GM12878 (cell line): ENCODE measurements at regions not wholly inside any gene's neighbourhood (a gene's known extent, or its start where the extent isn't known, plus 50 kb on each side); places are given as distances from the start of the nearest gene placed in this dataset.

Experiments used
- ATAC-seq: fragments of 200-7000 bp; cut with Tn5 transposase; 3 replicates; pipeline ENCODE4 v1.9.1; 2020; ENCODE audit warnings: mild to moderate bottlenecking, moderate library complexity
- BruUV-seq: library from RNA; stranded (reverse); fragments of 400-500 nt; replicated peaks from 2 replicates; lab custom pipeline; 2021; lab: Mats Ljungman, UMichigan
- CTCF ChIA-PET: fragments of 300-600 bp; sonication (Branson Sonifier 250); formaldehyde crosslinking; extraction: SDS; loops from one replicate; lab custom pipeline; 2021; ENCODE audit warnings: inconsistent platforms; lab: Yijun Ruan, JAX
- POLR2A ChIA-PET: fragments of 350-600 bp; formaldehyde crosslinking; extraction: SDS; loops from one replicate; lab custom pipeline; 2021; ENCODE audit warnings: inconsistent platforms; lab: Charles Lee
- RAD21 ChIA-PET: fragments of 300-600 bp; sonication (Branson Sonifier 250); formaldehyde crosslinking; loops from one replicate; lab custom pipeline; 2023; ENCODE audit warnings: antibody characterized with exemption; ENCODE audit not compliant: unreplicated experiment; lab: Charles Lee
- SMC1A ChIA-PET: fragments of 300-600 bp; sonication (Branson Sonifier 250); formaldehyde crosslinking; loops from one replicate; lab custom pipeline; 2023; ENCODE audit not compliant: unreplicated experiment, uncharacterized antibody; lab: Charles Lee
- DNase-seq: peaks from one replicate; pipeline ENCODE4 v3.0.0-alpha.2; 2011; ENCODE audit warnings: low read depth, low spot score
- FAIRE-seq: peaks from 3 replicates; lab custom pipeline; 2011; peaks lifted over from hg19 to GRCh38; lab: Jason Lieb, UNC
- H2AFZ ChIP-seq: 2 replicates; pipeline ENCODE4 v1.6.0; 2011; ENCODE audit warnings: low read depth, low read length, control low read depth; ENCODE audit not compliant: control insufficient read depth
- H3K27ac ChIP-seq: 2 replicates; pipeline ENCODE4 v1.5.1; 2011; ENCODE audit warnings: control low read depth; ENCODE audit not compliant: control insufficient read depth, insufficient read depth
- H3K27me3 ChIP-seq, 2 experiments: replicated peaks in 1 of 2; 2 replicates each; pipeline versions ENCODE4 v1.6.0 to v1.6.1; 2011; ENCODE audit warnings: low read length in 1 of 2; ENCODE audit not compliant: control insufficient read depth in 2 of 2, insufficient read depth in 2 of 2
- H3K36me3 ChIP-seq, 2 experiments: 2 replicates each; pipeline ENCODE4 v1.5.1; 2011; ENCODE audit warnings: low read length in 1 of 2; ENCODE audit not compliant: control insufficient read depth in 2 of 2, insufficient read depth in 2 of 2
- H3K4me1 ChIP-seq: 2 replicates; pipeline ENCODE4 v1.6.1; 2011; ENCODE audit warnings: mild to moderate bottlenecking, low read length, moderate library complexity, mixed read lengths; ENCODE audit not compliant: control insufficient read depth, insufficient read depth
- H3K4me2 ChIP-seq: 2 replicates; pipeline ENCODE4 v1.6.0; 2011; ENCODE audit warnings: control low read depth; ENCODE audit not compliant: control insufficient read depth, insufficient read depth
- H3K4me3 ChIP-seq: fragments of 200-600 bp; sonication (generic); 2 replicates; pipeline ENCODE4 v1.5.1; 2016
- H3K79me2 ChIP-seq: 2 replicates; pipeline ENCODE4 v1.6.0; 2011; ENCODE audit warnings: low read length; ENCODE audit not compliant: control insufficient read depth, insufficient read depth
- H3K9ac ChIP-seq: 2 replicates; pipeline ENCODE4 v1.8.0; 2011; ENCODE audit warnings: low read length, control low read depth, mixed read lengths; ENCODE audit not compliant: control insufficient read depth, insufficient read depth
- H3K9me3 ChIP-seq: replicated peaks from 3 replicates; pipeline ENCODE4 v1.5.1; 2011; ENCODE audit warnings: mild to moderate bottlenecking, low read length; ENCODE audit not compliant: control insufficient read depth, insufficient read depth
- H4K20me1 ChIP-seq: 2 replicates; pipeline ENCODE4 v1.6.0; 2011; ENCODE audit not compliant: control insufficient read depth, insufficient read depth
- CHD4 ChIP-seq: fragments of 200-600 bp; sonication (generic); IDR thresholded peaks from 2 replicates; pipeline ENCODE4 v1.6.1; 2016; ENCODE audit warnings: mild to moderate bottlenecking
- CUX1 ChIP-seq: IDR thresholded peaks from 2 replicates; pipeline ENCODE4 v1.6.1; 2012; ENCODE audit warnings: improper control_type of control experiment, low read depth, low read length; ENCODE audit not compliant: insufficient replicate concordance
- E2F4 ChIP-seq: IDR thresholded peaks from 2 replicates; pipeline ENCODE4 v1.6.1; 2012; ENCODE audit warnings: low read depth, low read length, improper control_type of control experiment
- IRF3 ChIP-seq: fragments of 450-650 bp; IDR thresholded peaks from 2 replicates; pipeline ENCODE4 v1.6.1; 2014; ENCODE audit warnings: mild to moderate bottlenecking
- KDM1A ChIP-seq: fragments of 200-600 bp; sonication (generic); IDR thresholded peaks from 2 replicates; pipeline ENCODE4 v1.6.1; 2016; ENCODE audit warnings: borderline replicate concordance
- KLF5 ChIP-seq: fragments of 450-650 bp; IDR thresholded peaks from 2 replicates; pipeline ENCODE4 v1.6.1; 2014; ENCODE audit warnings: mild to moderate bottlenecking; ENCODE audit not compliant: partially characterized antibody
- MXI1 ChIP-seq: fragments of 150-350 bp; IDR thresholded peaks from 2 replicates; pipeline ENCODE4 v1.6.1; 2011; ENCODE audit warnings: low read depth, mild to moderate bottlenecking, inconsistent platforms, low read length, improper control_type of control experiment
- NBN ChIP-seq: fragments of 450-650 bp; IDR thresholded peaks from 2 replicates; pipeline ENCODE4 v1.6.1; 2016
- SKIL ChIP-seq: fragments of 450-650 bp; IDR thresholded peaks from 2 replicates; pipeline ENCODE4 v1.6.1; 2017; ENCODE audit warnings: mild to moderate bottlenecking, low read depth, inconsistent platforms; ENCODE audit not compliant: poor library complexity, severe bottlenecking
- SMAD5 ChIP-seq: IDR thresholded peaks from 2 replicates; pipeline ENCODE4 v1.6.1; 2016; ENCODE audit warnings: antibody characterized with exemption, low read depth
- SREBF2 ChIP-seq: IDR thresholded peaks from 2 replicates; pipeline ENCODE4 v1.6.1; 2012; ENCODE audit warnings: mild to moderate bottlenecking, low read length
- ZBTB33 ChIP-seq: fragments of 450-650 bp; IDR thresholded peaks from 2 replicates; pipeline ENCODE4 v1.6.1; 2017; ENCODE audit warnings: mild to moderate bottlenecking
- WGBS: methylation state at CpG from one replicate; pipeline ENCODE4 v1.1.6; 2016; ENCODE audit warnings: low lambda C conversion rate; ENCODE audit not compliant: insufficient replicate concordance, insufficient coverage; ENCODE audit errors: missing lambda C conversion rate; 5-methylcytosine and 5-hydroxymethylcytosine counted together
- in situ Hi-C: fragments of 300-500 bp; cut with MboI; formaldehyde crosslinking; loops from 9 replicates; pipeline ENCODE4 v1.14.3; 2018; ENCODE audit warnings: mixed read lengths
- intact Hi-C: fragments of 100-400 bp; cut with micrococcal nuclease; formaldehyde crosslinking; loops from one replicate; pipeline ENCODE4 v1.14.2; 2022; ENCODE audit not compliant: unreplicated experiment

GRCh38 chr2:147464737-147465357 lies 380.0 kb upstream of the ACVR2A start:
- Histone ChIP-seq H3K79me2 (no peaks in the 10 kb centered on the region), H3K4me3 (no peak overlapping the region), H3K27ac (no peak overlapping the region), H3K9me3 (no peaks in the 10 kb centered on the region), H3K4me1 (no peaks in the 10 kb centered on the region), H3K9ac (no peak overlapping the region), H2AFZ (no peak overlapping the region), H3K36me3 (no peaks in the 10 kb centered on the region), H3K27me3 (no peaks in the 10 kb centered on the region), H4K20me1 (no peaks in the 10 kb centered on the region), H3K4me2 (no peak overlapping the region)
- FAIRE-seq (no peak), DNase-seq (no peak), ATAC-seq (peak; percentile 47)
- 22% methylated on average over 3 of the region's 3 CpGs for WGBS
- in situ Hi-C loops (no loop called here), intact Hi-C loops (no loop called here)
- BruUV-seq, result no TSS peak
- ChIA-PET CTCF (interaction anchor here (0.6 kb wide), 1 partner anchor 352 kb away, joined by 3 read pairs; no protein-coding TSS in a partner anchor), SMC1A (interaction anchor here (1.4 kb wide), 1 partner anchor 172 kb away, joined by 3 read pairs; no protein-coding TSS in a partner anchor), RAD21 (no interaction called here), POLR2A (no interaction called here)
- no peak for TF ChIP-seq CHD4
- no peak for TF ChIP-seq KDM1A
- TF ChIP-seq KLF5, result no peak
- no peak for TF ChIP-seq IRF3
- no peak for TF ChIP-seq MXI1
- TF ChIP-seq SKIL, result no peak
- no peak for TF ChIP-seq E2F4
- no peak for TF ChIP-seq ZBTB33
- no peak for TF ChIP-seq NBN
- TF ChIP-seq SMAD5, result no peak
- TF ChIP-seq CUX1, result no peak
- TF ChIP-seq SREBF2, result no peak
